IMR-90 (cell line): ENCODE measurements at regions not wholly inside any gene's neighbourhood (a gene's known extent, or its start where the extent isn't known, plus 50 kb on each side); places are given as distances from the start of the nearest gene placed in this dataset.

Experiments used
- ATAC-seq: fragments of 200-7000 bp; cut with Tn5 transposase; 2 replicates; pipeline ENCODE4 v1.9.1; 2020; ENCODE audit warnings: low read depth, mild to moderate bottlenecking, moderate library complexity
- BruUV-seq: library from RNA; stranded (reverse); fragments of 400-500 nt; replicated peaks from 2 replicates; lab custom pipeline; 2021; lab: Mats Ljungman, UMichigan
- CTCF ChIA-PET: fragments of 300-600 bp; formaldehyde crosslinking; extraction: SDS; loops from one replicate; lab custom pipeline; 2021; ENCODE audit warnings: antibody characterized with exemption; lab: Yijun Ruan, JAX
- POLR2A ChIA-PET: fragments of 300-600 bp; sonication (Branson Sonifier 250); formaldehyde crosslinking; loops from one replicate; lab custom pipeline; 2022; ENCODE audit warnings: antibody characterized with exemption; ENCODE audit not compliant: unreplicated experiment; lab: Charles Lee
- DNase-seq: peaks from one replicate; pipeline ENCODE4 v3.0.0; 2013
- H2AFZ ChIP-seq: replicated peaks from 2 replicates; pipeline ENCODE3; 2013; ENCODE audit warnings: low read length, mild to moderate bottlenecking; ENCODE audit not compliant: poor library complexity
- H2AK5ac ChIP-seq: 2 replicates; pipeline ENCODE4 v1.6.1; 2013; ENCODE audit warnings: low read depth, low read length, inconsistent platforms
- H2AK9ac ChIP-seq: replicated peaks from 2 replicates; pipeline ENCODE3; 2013; ENCODE audit warnings: mild to moderate bottlenecking, low read depth, low read length, moderate library complexity; ENCODE audit not compliant: poor library complexity
- H2BK120ac ChIP-seq: 2 replicates; pipeline ENCODE4 v1.6.1; 2013; ENCODE audit warnings: low read depth, low read length, inconsistent platforms
- H2BK15ac ChIP-seq: 3 replicates; pipeline ENCODE4 v1.6.1; 2013; ENCODE audit warnings: low read depth, low read length, inconsistent platforms
- H2BK20ac ChIP-seq: 2 replicates; pipeline ENCODE4 v1.6.1; 2013; ENCODE audit warnings: low read depth, mild to moderate bottlenecking, inconsistent platforms, low read length, moderate library complexity
- H2BK5ac ChIP-seq: 2 replicates; pipeline ENCODE4 v1.6.1; 2013; ENCODE audit warnings: mild to moderate bottlenecking, low read depth, low read length, inconsistent platforms; ENCODE audit not compliant: poor library complexity, severe bottlenecking
- H3K14ac ChIP-seq: replicated peaks from 2 replicates; pipeline ENCODE4 v1.6.1; 2013; ENCODE audit warnings: low read depth, low read length, inconsistent platforms
- H3K18ac ChIP-seq: 2 replicates; pipeline ENCODE4 v1.6.1; 2013; ENCODE audit warnings: low read depth, low read length, control low read depth
- H3K23ac ChIP-seq: 2 replicates; pipeline ENCODE4 v1.6.1; 2013; ENCODE audit warnings: low read depth, low read length, inconsistent platforms
- H3K27ac ChIP-seq: 2 replicates; pipeline ENCODE4 v1.5.1; 2013; ENCODE audit warnings: mild to moderate bottlenecking, control low read depth, low read length; ENCODE audit not compliant: insufficient read depth
- H3K27me3 ChIP-seq: 2 replicates; pipeline ENCODE4 v1.6.1; 2013; ENCODE audit warnings: low read length; ENCODE audit not compliant: control insufficient read depth, insufficient read depth
- H3K36me3 ChIP-seq: 2 replicates; pipeline ENCODE4 v1.6.1; 2013; ENCODE audit warnings: low read length, mixed read lengths; ENCODE audit not compliant: control insufficient read depth, insufficient read depth
- H3K4ac ChIP-seq: 2 replicates; pipeline ENCODE4 v1.6.1; 2013; ENCODE audit warnings: low read depth, low read length, inconsistent platforms
- H3K4me1 ChIP-seq: 2 replicates; pipeline ENCODE4 v1.6.1; 2013; ENCODE audit warnings: low read length, mixed read lengths; ENCODE audit not compliant: control insufficient read depth, insufficient read depth
- H3K4me2 ChIP-seq: 2 replicates; pipeline ENCODE4 v1.6.1; 2013; ENCODE audit warnings: low read depth, mild to moderate bottlenecking, control low read depth, low read length, moderate library complexity
- H3K4me3 ChIP-seq: 2 replicates; pipeline ENCODE4 v1.5.1; 2013; ENCODE audit warnings: low read depth, mild to moderate bottlenecking, control low read depth, low read length, moderate library complexity; ENCODE audit not compliant: insufficient read depth
- H3K56ac ChIP-seq: 2 replicates; pipeline ENCODE4 v1.6.1; 2013; ENCODE audit warnings: low read length, inconsistent platforms; ENCODE audit not compliant: insufficient read depth; ENCODE audit errors: extremely low read depth
- H3K79me1 ChIP-seq, 2 experiments: 2 replicates each; pipeline ENCODE4 v1.6.1; 2013; ENCODE audit warnings: low read length in 2 of 2, inconsistent platforms in 1 of 2, low read depth in 1 of 2
- H3K9ac ChIP-seq: 2 replicates; pipeline ENCODE4 v1.6.1; 2013; ENCODE audit warnings: low read depth, low read length, control low read depth
- H3K9me1 ChIP-seq: 2 replicates; pipeline ENCODE4 v1.6.1; 2013; ENCODE audit warnings: low read length, inconsistent platforms; ENCODE audit not compliant: insufficient read depth
- H3K9me3 ChIP-seq: 2 replicates; pipeline ENCODE4 v1.6.1; 2013; ENCODE audit warnings: low read length; ENCODE audit not compliant: control insufficient read depth, insufficient read depth
- H4K20me1 ChIP-seq: 2 replicates; pipeline ENCODE4 v1.6.1; 2013; ENCODE audit warnings: low read length, inconsistent platforms; ENCODE audit not compliant: insufficient read depth
- H4K5ac ChIP-seq: 2 replicates; pipeline ENCODE4 v1.6.1; 2013; ENCODE audit warnings: mild to moderate bottlenecking, low read depth, low read length, control low read depth
- H4K8ac ChIP-seq, 2 experiments: 2 replicates each; pipeline ENCODE4 v1.6.1; 2013; ENCODE audit warnings: low read depth in 2 of 2, low read length in 2 of 2, control low read depth in 1 of 2, inconsistent platforms in 1 of 2
- H4K91ac ChIP-seq: 2 replicates; pipeline ENCODE4 v1.6.1; 2013; ENCODE audit warnings: low read depth, low read length, inconsistent platforms; ENCODE audit not compliant: insufficient read depth
- BHLHE40 ChIP-seq: fragments of 150-350 bp; IDR thresholded peaks from 2 replicates; pipeline ENCODE4 v1.6.1; 2016; ENCODE audit warnings: mild to moderate bottlenecking, low read depth, low read length
- CEBPB ChIP-seq: IDR thresholded peaks from 2 replicates; pipeline ENCODE4 v1.6.1; 2012; ENCODE audit warnings: low read depth, low read length, improper control_type of control experiment
- CHD1 ChIP-seq: IDR thresholded peaks from 2 replicates; pipeline ENCODE4 v1.6.1; 2012; ENCODE audit warnings: low read depth, low read length, improper control_type of control experiment
- CTCF ChIP-seq: conservative IDR thresholded peaks from 2 replicates; pipeline ENCODE4 v1.5.1; 2012; ENCODE audit warnings: mild to moderate bottlenecking, low read depth, low read length, improper control_type of control experiment
- FOS ChIP-seq: fragments of 150-350 bp; IDR thresholded peaks from 2 replicates; pipeline ENCODE4 v1.6.1; 2016; ENCODE audit warnings: low read depth, low read length
- MAFK ChIP-seq: IDR thresholded peaks from 2 replicates; pipeline ENCODE4 v1.6.1; 2012; ENCODE audit warnings: low read depth, low read length, improper control_type of control experiment
- MAZ ChIP-seq: IDR thresholded peaks from 2 replicates; pipeline ENCODE4 v1.6.1; 2012; ENCODE audit warnings: low read depth, mild to moderate bottlenecking, low read length, improper control_type of control experiment, moderate library complexity, borderline replicate concordance
- MXI1 ChIP-seq: IDR thresholded peaks from 2 replicates; pipeline ENCODE4 v1.6.1; 2012; ENCODE audit warnings: low read depth, mild to moderate bottlenecking, low read length, moderate library complexity, borderline replicate concordance
- NFE2L2 ChIP-seq: fragments of 150-350 bp; IDR thresholded peaks from 2 replicates; pipeline ENCODE4 v1.6.1; 2016; ENCODE audit warnings: low read depth, mild to moderate bottlenecking, low read length
- POLR2A ChIP-seq: IDR thresholded peaks from 2 replicates; pipeline ENCODE4 v1.6.1; 2012; ENCODE audit warnings: mild to moderate bottlenecking, low read depth, low read length
- RAD21 ChIP-seq: IDR thresholded peaks from 2 replicates; pipeline ENCODE4 v1.6.1; 2012; ENCODE audit warnings: low read length, improper control_type of control experiment
- RCOR1 ChIP-seq: IDR thresholded peaks from 2 replicates; pipeline ENCODE4 v1.6.1; 2012; ENCODE audit warnings: mild to moderate bottlenecking, low read length, improper control_type of control experiment; ENCODE audit not compliant: insufficient replicate concordance
- RFX5 ChIP-seq: IDR thresholded peaks from 2 replicates; pipeline ENCODE4 v1.8.0; 2012; ENCODE audit warnings: low read depth, mild to moderate bottlenecking, low read length, moderate library complexity
- SMC3 ChIP-seq: fragments of 150-350 bp; IDR thresholded peaks from 2 replicates; pipeline ENCODE4 v1.6.1; 2016; ENCODE audit warnings: low read depth, mild to moderate bottlenecking, antibody characterized with exemption, low read length, moderate library complexity
- WGBS, 2 experiments: methylation state at CpG; one replicate each; pipeline versions ENCODE4 v1.1.5 to v1.1.7; 2013; ENCODE audit warnings: missing lambda C conversion rate in 2 of 2; ENCODE audit not compliant: insufficient read length in 1 of 2; ENCODE audit errors: extremely low coverage in 2 of 2; 5-methylcytosine and 5-hydroxymethylcytosine counted together
- dilution Hi-C: fragments of 300-500 bp; cut with HindIII; formaldehyde crosslinking; loops from one replicate; pipeline ENCODE4 v1.14.3; 2018; ENCODE audit warnings: low sequenced_read_pairs; ENCODE audit not compliant: unreplicated experiment
- in situ Hi-C: fragments of 300-500 bp; cut with MboI; formaldehyde crosslinking; loops from 3 replicates; pipeline ENCODE4 v1.14.3; 2019; ENCODE audit warnings: low sequenced_read_pairs, inconsistent platforms, mixed read lengths
- intact Hi-C: fragments of 100-400 bp; cut with micrococcal nuclease; formaldehyde crosslinking; loops from 2 replicates; pipeline ENCODE4 v1.10.0; 2022
- TF ChIP-seq, protein P1 (sequence below): fragments of 150-350 bp; IDR thresholded peaks from 2 replicates; pipeline ENCODE4 v1.6.1; 2016; ENCODE audit warnings: low read depth, mild to moderate bottlenecking, low read length, moderate library complexity, borderline replicate concordance
- TF ChIP-seq, protein P2 (sequence below): fragments of 150-350 bp; IDR thresholded peaks from 2 replicates; pipeline ENCODE4 v1.6.1; 2017; ENCODE audit warnings: mild to moderate bottlenecking, antibody characterized with exemption, low read length, low read depth

DNA sequence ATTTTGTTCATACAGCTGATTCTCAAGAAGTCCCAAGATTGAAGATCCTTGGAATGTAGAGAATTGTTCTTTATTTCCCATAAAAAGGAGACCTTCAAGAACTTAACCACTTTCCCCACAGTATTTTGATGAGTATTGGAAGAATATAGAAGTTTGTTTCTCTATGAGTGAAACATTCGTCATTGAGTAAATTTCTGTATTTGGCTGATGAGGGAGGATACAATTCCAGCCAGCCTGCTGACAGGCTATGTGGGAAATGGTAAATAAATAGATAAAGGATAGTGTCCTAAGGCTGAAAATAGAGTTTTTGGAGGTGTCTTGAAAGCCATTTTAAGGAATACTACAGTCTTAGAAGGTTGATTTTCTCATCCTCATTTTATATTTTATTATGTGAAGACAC is 1076.1 kb downstream of the ROBO2 start:
- Histone ChIP-seq H3K79me1 (no peaks in the 10 kb centered on the region), H2BK15ac (no peak overlapping the region), H3K23ac (no peak overlapping the region), H3K9me1 (no peaks in the 10 kb centered on the region), H4K5ac (no peak overlapping the region), H3K36me3 (no peaks in the 10 kb centered on the region), H4K91ac (no peak overlapping the region), H3K4ac (no peak overlapping the region), H3K27me3 (no peaks in the 10 kb centered on the region), H2AK9ac (no peak overlapping the region), H3K4me3 (no peak overlapping the region), H2AK5ac (no peak overlapping the region), H3K4me2 (no peak overlapping the region), H3K9ac (no peak overlapping the region), H4K8ac (no peak overlapping the region), H2BK5ac (no peak overlapping the region), H3K27ac (no peak overlapping the region), H3K56ac (no peak overlapping the region), H2BK120ac (no peak overlapping the region), H3K9me3 (no peaks in the 10 kb centered on the region), H3K18ac (no peak overlapping the region), H3K4me1 (peaks cover 11% of the 10 kb centered on the region), H3K14ac (no peak overlapping the region), H4K20me1 (no peaks in the 10 kb centered on the region), H2AFZ (no peak overlapping the region), H2BK20ac (no peak overlapping the region)
- no peak for DNase-seq
- no peak for ATAC-seq
- BruUV-seq, result no TSS peak
- WGBS, 2 experiments, result 100% methylated on average over 1 of the region's 1 CpG; no CpG with 5 or more reads in 1 of the 2 experiments
- intact Hi-C loops (no loop called here), in situ Hi-C loops (no loop called here), dilution Hi-C loops (no loop called here)
- no peak for TF ChIP-seq MAZ
- no peak for TF ChIP-seq MAFK
- no peak for TF ChIP-seq NFE2L2
- no peak for TF ChIP-seq POLR2A
- TF ChIP-seq RAD21, result no peak
- TF ChIP-seq, protein P1, sequence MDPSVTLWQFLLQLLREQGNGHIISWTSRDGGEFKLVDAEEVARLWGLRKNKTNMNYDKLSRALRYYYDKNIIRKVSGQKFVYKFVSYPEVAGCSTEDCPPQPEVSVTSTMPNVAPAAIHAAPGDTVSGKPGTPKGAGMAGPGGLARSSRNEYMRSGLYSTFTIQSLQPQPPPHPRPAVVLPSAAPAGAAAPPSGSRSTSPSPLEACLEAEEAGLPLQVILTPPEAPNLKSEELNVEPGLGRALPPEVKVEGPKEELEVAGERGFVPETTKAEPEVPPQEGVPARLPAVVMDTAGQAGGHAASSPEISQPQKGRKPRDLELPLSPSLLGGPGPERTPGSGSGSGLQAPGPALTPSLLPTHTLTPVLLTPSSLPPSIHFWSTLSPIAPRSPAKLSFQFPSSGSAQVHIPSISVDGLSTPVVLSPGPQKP, result no peak
- no peak for TF ChIP-seq FOS
- no peak for TF ChIP-seq RFX5
- no peak for TF ChIP-seq SMC3
- TF ChIP-seq, protein P2, sequence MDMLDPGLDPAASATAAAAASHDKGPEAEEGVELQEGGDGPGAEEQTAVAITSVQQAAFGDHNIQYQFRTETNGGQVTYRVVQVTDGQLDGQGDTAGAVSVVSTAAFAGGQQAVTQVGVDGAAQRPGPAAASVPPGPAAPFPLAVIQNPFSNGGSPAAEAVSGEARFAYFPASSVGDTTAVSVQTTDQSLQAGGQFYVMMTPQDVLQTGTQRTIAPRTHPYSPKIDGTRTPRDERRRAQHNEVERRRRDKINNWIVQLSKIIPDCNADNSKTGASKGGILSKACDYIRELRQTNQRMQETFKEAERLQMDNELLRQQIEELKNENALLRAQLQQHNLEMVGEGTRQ, result no peak
- no peak for TF ChIP-seq CEBPB
- no peak for TF ChIP-seq MXI1
- no peak for TF ChIP-seq BHLHE40
- TF ChIP-seq RCOR1, result no peak
- no peak for TF ChIP-seq CTCF
- TF ChIP-seq CHD1, result no peak
- CTCF ChIA-PET, result interaction anchor here (0.9 to 1.0 kb wide), 2 partner anchors 25 to 233 kb away, joined by 3 read pairs; no protein-coding TSS in a partner anchor
- POLR2A ChIA-PET, result no interaction called here
